ENCODE measurements at regions not wholly inside any gene's neighbourhood (a gene's known extent, or its start where the extent isn't known, plus 50 kb on each side); places are given as distances from the start of the nearest gene placed in this dataset.

GRCh38 chr4:57274082-57274481 is 163.9 kb upstream of the IGFBP7 start:
- H3K27ac ChIP-seq, result no peak overlapping the region
- ATAC-seq, result no peak
- no peaks in the 10 kb centered on the region for H3K27me3 ChIP-seq
- H3K4me3 ChIP-seq, result no peak overlapping the region
- no peak for DNase-seq
- intact Hi-C loops (cut with DNase I), result no loop called here
- H3K4me1 ChIP-seq, result no peaks in the 10 kb centered on the region
- TF ChIP-seq, protein P1, sequence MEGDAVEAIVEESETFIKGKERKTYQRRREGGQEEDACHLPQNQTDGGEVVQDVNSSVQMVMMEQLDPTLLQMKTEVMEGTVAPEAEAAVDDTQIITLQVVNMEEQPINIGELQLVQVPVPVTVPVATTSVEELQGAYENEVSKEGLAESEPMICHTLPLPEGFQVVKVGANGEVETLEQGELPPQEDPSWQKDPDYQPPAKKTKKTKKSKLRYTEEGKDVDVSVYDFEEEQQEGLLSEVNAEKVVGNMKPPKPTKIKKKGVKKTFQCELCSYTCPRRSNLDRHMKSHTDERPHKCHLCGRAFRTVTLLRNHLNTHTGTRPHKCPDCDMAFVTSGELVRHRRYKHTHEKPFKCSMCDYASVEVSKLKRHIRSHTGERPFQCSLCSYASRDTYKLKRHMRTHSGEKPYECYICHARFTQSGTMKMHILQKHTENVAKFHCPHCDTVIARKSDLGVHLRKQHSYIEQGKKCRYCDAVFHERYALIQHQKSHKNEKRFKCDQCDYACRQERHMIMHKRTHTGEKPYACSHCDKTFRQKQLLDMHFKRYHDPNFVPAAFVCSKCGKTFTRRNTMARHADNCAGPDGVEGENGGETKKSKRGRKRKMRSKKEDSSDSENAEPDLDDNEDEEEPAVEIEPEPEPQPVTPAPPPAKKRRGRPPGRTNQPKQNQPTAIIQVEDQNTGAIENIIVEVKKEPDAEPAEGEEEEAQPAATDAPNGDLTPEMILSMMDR (IDR thresholded peaks at IDR 0.05), result no peak
- no peaks in the 10 kb centered on the region for H3K36me3 ChIP-seq
- H3K9me3 ChIP-seq, result no peaks in the 10 kb centered on the region

DNA sequence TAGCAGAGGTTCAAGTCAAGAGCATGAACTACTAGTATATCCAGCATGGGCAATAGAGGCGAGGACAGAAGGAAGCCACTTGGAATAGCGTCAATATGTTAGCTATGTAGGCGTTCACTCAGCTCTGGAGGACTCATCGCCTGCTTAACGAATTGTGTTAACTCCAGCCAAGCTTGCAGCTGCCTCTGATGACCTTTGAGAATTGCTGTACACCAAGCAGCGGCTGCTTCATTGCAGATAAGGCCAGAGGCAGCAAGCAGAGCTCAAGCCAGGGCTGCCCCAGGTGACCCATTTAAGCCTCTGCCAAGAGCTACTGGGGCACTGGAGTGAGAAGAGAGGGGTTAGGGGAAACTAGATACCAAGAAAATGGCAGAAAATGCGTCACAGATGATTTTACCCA is 160.2 kb upstream of the IGFBP7 start:
- no peaks in the 10 kb centered on the region for H3K4me1 ChIP-seq
- DNase-seq (peak in 1 of 4 donors; percentile 22), ATAC-seq (peak; percentile 56)
- intact Hi-C loops (cut with DNase I), result no loop called here
- no peak overlapping the region for H3K4me3 ChIP-seq
- H3K27ac ChIP-seq, result no peak overlapping the region
- H3K9me3 ChIP-seq, result no peaks in the 10 kb centered on the region
- H3K27me3 ChIP-seq, result no peaks in the 10 kb centered on the region
- TF ChIP-seq, protein P1 (IDR thresholded peaks at IDR 0.05), result no peak
- no peaks in the 10 kb centered on the region for H3K36me3 ChIP-seq

DNA sequence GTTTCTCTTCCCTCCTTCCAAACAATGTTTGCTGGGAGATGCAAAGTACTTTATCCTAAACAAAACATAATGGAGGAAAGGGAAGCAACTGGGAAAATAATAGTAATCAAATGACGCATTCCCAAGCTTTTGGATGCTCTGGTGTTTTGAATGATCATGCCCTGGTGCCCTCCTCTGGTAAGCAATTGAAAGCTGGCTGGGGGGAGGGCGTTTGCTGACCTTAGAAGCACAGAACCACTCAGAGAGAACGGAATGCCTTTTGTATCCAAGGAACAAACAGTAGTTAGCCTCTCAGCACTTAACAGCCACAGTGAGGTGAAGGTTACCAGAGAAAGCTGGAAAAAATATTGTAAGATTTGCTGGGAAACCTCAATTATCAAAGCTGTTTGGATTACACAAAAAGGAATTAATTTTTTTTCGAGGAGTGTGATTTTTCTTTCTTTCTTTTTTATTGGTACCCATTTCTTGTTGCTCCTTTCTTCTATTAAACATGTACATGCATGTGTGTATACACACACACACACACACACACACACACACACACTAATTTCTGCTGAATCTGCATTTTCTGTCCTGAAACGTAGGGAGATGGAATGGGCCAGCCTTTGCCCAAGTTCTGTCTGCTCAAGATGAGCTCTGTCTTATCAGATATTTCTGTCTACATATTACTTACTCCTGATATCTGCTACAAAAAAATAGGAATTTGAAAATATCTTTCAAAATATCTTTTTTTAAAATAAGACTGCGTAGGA is 155.8 kb upstream of the IGFBP7 start:
- intact Hi-C loops (cut with DNase I), result no loop called here
- TF ChIP-seq, protein P1 (IDR thresholded peaks at IDR 0.05), result no peak
- peak; percentile 93 for ATAC-seq
- H3K4me3 ChIP-seq, result no peak overlapping the region
- H3K9me3 ChIP-seq, result peaks cover 0 to 3% of the 10 kb centered on the region in 2 donors
- H3K4me1 ChIP-seq, result no peaks in the 10 kb centered on the region
- no peaks in the 10 kb centered on the region for H3K27me3 ChIP-seq
- DNase-seq, result no peak
- no peak overlapping the region for H3K27ac ChIP-seq
- no peaks in the 10 kb centered on the region for H3K36me3 ChIP-seq

DNA sequence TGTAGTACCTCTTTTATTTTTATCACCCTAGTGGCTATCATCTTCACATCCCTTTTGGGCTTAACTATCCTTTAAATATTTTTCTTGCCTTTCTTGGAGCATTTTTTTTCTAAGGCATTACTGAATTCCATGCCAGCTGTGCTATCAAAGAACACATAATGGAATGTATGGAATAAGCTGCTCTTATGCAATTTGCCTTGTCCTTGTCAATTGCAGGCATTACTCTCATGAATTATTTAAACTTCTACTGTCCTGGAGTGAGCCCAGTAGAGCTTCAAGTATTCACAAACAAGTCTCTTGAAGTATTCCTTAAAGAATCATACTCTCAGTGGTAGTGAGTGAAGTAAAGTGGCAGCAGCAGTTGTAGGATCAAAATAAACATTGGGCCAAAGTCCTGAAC is 144.6 kb upstream of the IGFBP7 start:
- intact Hi-C loops (cut with DNase I), result no loop called here
- Histone ChIP-seq H3K36me3 (no peaks in the 10 kb centered on the region), H3K27me3 (no peaks in the 10 kb centered on the region), H3K4me3 (no peak overlapping the region), H3K4me1 (peaks cover 0 to 4% of the 10 kb centered on the region in 2 donors), H3K27ac (no peak overlapping the region), H3K9me3 (peaks cover 0 to 3% of the 10 kb centered on the region in 2 donors)
- ATAC-seq (no peak), DNase-seq (no peak)
- TF ChIP-seq, protein P1 (IDR thresholded peaks at IDR 0.05), result no peak

DNA sequence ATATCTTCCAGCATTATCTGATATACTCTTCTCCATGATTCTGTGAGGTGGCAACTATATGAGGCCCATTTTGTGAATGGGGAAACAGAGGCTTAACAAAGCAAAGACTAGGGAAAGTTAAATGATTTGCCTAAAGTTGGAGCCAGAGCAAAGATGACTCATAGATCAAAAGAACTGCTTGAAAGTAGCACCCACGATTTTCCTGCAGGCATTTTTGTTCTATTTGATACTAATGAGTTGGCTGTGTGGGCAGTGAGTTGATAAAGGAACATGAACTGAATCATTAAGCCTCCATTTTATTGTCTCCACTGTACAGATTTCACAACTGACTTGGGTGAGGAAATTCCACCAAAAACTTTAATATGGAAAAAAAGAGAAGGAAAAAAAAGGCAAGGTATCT is 138.9 kb upstream of the IGFBP7 start:
- no peaks in the 10 kb centered on the region for H3K9me3 ChIP-seq
- TF ChIP-seq, protein P1 (IDR thresholded peaks at IDR 0.05), result no peak
- H3K27me3 ChIP-seq, result no peaks in the 10 kb centered on the region
- no peak overlapping the region for H3K4me3 ChIP-seq
- DNase-seq, result no peak
- intact Hi-C loops (cut with DNase I), result no loop called here
- H3K4me1 ChIP-seq, result peaks cover 0 to 4% of the 10 kb centered on the region in 2 donors
- no peaks in the 10 kb centered on the region for H3K36me3 ChIP-seq
- ATAC-seq, result no peak
- H3K27ac ChIP-seq, result no peak overlapping the region

All from left lung (tissue), 4 donors.